AG04450 (cell line): ENCODE measurements at regions not wholly inside any gene's neighbourhood (a gene's known extent, or its start where the extent isn't known, plus 50 kb on each side); places are given as distances from the start of the nearest gene placed in this dataset.

ENCODE experiments used
- CTCF ChIA-PET: fragments of 300-600, 350-600 bp; formaldehyde crosslinking; extraction: SDS; loops from one replicate; lab custom pipeline; 2022; ENCODE audit warnings: antibody characterized with exemption, inconsistent platforms; lab: Charles Lee
- POLR2A ChIA-PET: fragments of 350-600 bp; formaldehyde crosslinking; extraction: SDS; loops from one replicate; lab custom pipeline; 2021; ENCODE audit warnings: antibody characterized with exemption, inconsistent platforms; lab: Yijun Ruan, JAX
- DNase-seq: peaks from one replicate; pipeline ENCODE4 v3.0.0-alpha.2; 2011; ENCODE audit warnings: low read depth, low spot score
- H3K27ac ChIP-seq: one replicate; pipeline ENCODE4 v1.5.1; 2012; ENCODE audit warnings: low read depth, low read length, control low read depth
- H3K27me3 ChIP-seq: one replicate; pipeline ENCODE4 v1.6.0; 2012; ENCODE audit warnings: low read length; ENCODE audit not compliant: control insufficient read depth, insufficient read depth
- H3K4me3 ChIP-seq: 2 replicates; pipeline ENCODE4 v1.5.1; 2011; ENCODE audit warnings: mild to moderate bottlenecking, low read depth, low read length, control low read depth
- H3K9me3 ChIP-seq: 2 replicates; pipeline ENCODE4 v1.5.1; 2012; ENCODE audit warnings: low read length; ENCODE audit not compliant: control insufficient read depth, insufficient read depth
- CTCF ChIP-seq: IDR thresholded peaks from 2 replicates; pipeline ENCODE4 v1.5.1; 2011; ENCODE audit warnings: low read depth, low read length, control low read depth, inconsistent platforms

GRCh38 chr4:34790131-34790530 lies 1454.2 kb downstream of the ARAP2 start:
- Histone ChIP-seq H3K4me3 (no peak overlapping the region), H3K27ac (no peak overlapping the region), H3K9me3 (no peaks in the 10 kb centered on the region), H3K27me3 (no peaks in the 10 kb centered on the region)
- DNase-seq = no peak
- no peak for TF ChIP-seq CTCF
- ChIA-PET CTCF (no interaction called here), POLR2A (no interaction called here)

- ChIA-PET POLR2A (no interaction called here), CTCF (no interaction called here)
- Histone ChIP-seq H3K4me3 (no peak overlapping the region), H3K9me3 (no peaks in the 10 kb centered on the region), H3K27ac (no peak overlapping the region), H3K27me3 (no peaks in the 10 kb centered on the region)
- TF ChIP-seq CTCF = no peak
- DNase-seq = no peak
Observed at GRCh38 chr4:34791209-34791608, 1453.1 kb downstream of the ARAP2 start.

GRCh38 chr4:34800953-34801352 lies 1443.4 kb downstream of the ARAP2 start:
- Histone ChIP-seq H3K27ac (no peak overlapping the region), H3K9me3 (no peaks in the 10 kb centered on the region; the same call in none of the 2 replicates), H3K27me3 (no peaks in the 10 kb centered on the region), H3K4me3 (no peak overlapping the region)
- no peak for DNase-seq
- ChIA-PET CTCF (no interaction called here), POLR2A (no interaction called here)
- no peak for TF ChIP-seq CTCF

- H3K27me3 ChIP-seq = no peaks in the 10 kb centered on the region
- H3K4me3 ChIP-seq = no peak overlapping the region
- H3K9me3 ChIP-seq = no peaks in the 10 kb centered on the region; the same call in 1 of the 2 replicates
- no peak overlapping the region for H3K27ac ChIP-seq
- no peak for TF ChIP-seq CTCF
- no peak for DNase-seq
- CTCF ChIA-PET = no interaction called here
- POLR2A ChIA-PET = no interaction called here
Observed at GRCh38 chr4:34814266-34814665, 1430.0 kb downstream of the ARAP2 start.

GRCh38 chr4:34824515-34824914 lies 1419.8 kb downstream of the ARAP2 start:
- ChIA-PET CTCF (no interaction called here), POLR2A (no interaction called here)
- no peak for TF ChIP-seq CTCF
- no peak overlapping the region for H3K27ac ChIP-seq
- DNase-seq = no peak
- H3K4me3 ChIP-seq = no peak overlapping the region
- H3K9me3 ChIP-seq = no peaks in the 10 kb centered on the region; the same call in 1 of the 2 replicates
- H3K27me3 ChIP-seq = no peaks in the 10 kb centered on the region
